PC-3 (cell line): ENCODE measurements at regions not wholly inside any gene's neighbourhood (a gene's known extent, or its start where the extent isn't known, plus 50 kb on each side); places are given as distances from the start of the nearest gene placed in this dataset.
A peak's percentile ranks its signal among the peaks of the same experiment; 100 is the strongest.

ENCODE experiments used
- ATAC-seq: fragments of 200-7000 bp; cut with Tn5 transposase; 2 replicates; pipeline ENCODE4 v1.9.1; 2020; ENCODE audit warnings: mild to moderate bottlenecking, moderate library complexity
- BruUV-seq: library from RNA; stranded (reverse); fragments of 400-500 nt; replicated peaks from 2 replicates; lab custom pipeline; 2021; lab: Mats Ljungman, UMichigan
- CTCF ChIA-PET: fragments of 300-600 bp; sonication (Branson Sonifier 250); formaldehyde crosslinking; loops from one replicate; lab custom pipeline; 2022; ENCODE audit warnings: antibody characterized with exemption; lab: Charles Lee
- POLR2A ChIA-PET: fragments of 300-600 bp; sonication (Branson Sonifier 250); formaldehyde crosslinking; loops from one replicate; lab custom pipeline; 2022; ENCODE audit warnings: antibody characterized with exemption; ENCODE audit not compliant: unreplicated experiment; lab: Charles Lee
- DNase-seq: peaks from one replicate; pipeline ENCODE4 v3.0.0-alpha.2; 2015
- H2AFZ ChIP-seq: fragments of 300-600 bp; sonication (generic); 2 replicates; pipeline ENCODE4 v1.6.0; 2016; ENCODE audit warnings: antibody characterized with exemption, low read length
- H3F3A ChIP-seq: fragments of 300-600 bp; sonication (generic); one replicate; pipeline ENCODE4 v1.6.0; 2017; ENCODE audit warnings: antibody characterized with exemption, low read length, control low read depth, mild to moderate bottlenecking; ENCODE audit not compliant: unreplicated experiment
- H3K27ac ChIP-seq: fragments of 300-600 bp; sonication (generic); 2 replicates; pipeline ENCODE4 v1.5.1; 2016; ENCODE audit warnings: mild to moderate bottlenecking, low read length
- H3K27me3 ChIP-seq: fragments of 300-600 bp; sonication (generic); 2 replicates; pipeline ENCODE4 v1.6.1; 2016; ENCODE audit warnings: low read length, mixed read lengths
- H3K36me3 ChIP-seq: fragments of 300-600 bp; sonication (generic); 2 replicates; pipeline ENCODE4 v1.6.1; 2016; ENCODE audit warnings: low read depth, mixed run types, low read length, mixed read lengths
- H3K4me1 ChIP-seq: fragments of 300-600 bp; sonication (generic); 2 replicates; pipeline ENCODE4 v1.5.1; 2016; ENCODE audit warnings: low read length; ENCODE audit not compliant: insufficient read depth
- H3K4me2 ChIP-seq: fragments of 300-600 bp; sonication (generic); 2 replicates; pipeline ENCODE4 v1.6.0; 2016; ENCODE audit warnings: low read length
- H3K4me3 ChIP-seq: fragments of 300-600 bp; sonication (generic); 2 replicates; pipeline ENCODE4 v1.5.1; 2016; ENCODE audit warnings: mild to moderate bottlenecking, low read length, mixed read lengths
- H3K79me2 ChIP-seq: fragments of 300-600 bp; sonication (generic); 2 replicates; pipeline ENCODE4 v1.6.1; 2017; ENCODE audit warnings: low read length, mixed read lengths
- H3K9ac ChIP-seq: fragments of 300-600 bp; sonication (generic); 2 replicates; pipeline ENCODE4 v1.6.0; 2016; ENCODE audit warnings: mild to moderate bottlenecking, low read length
- H3K9me2 ChIP-seq: fragments of 300-600 bp; sonication (generic); replicated peaks from 2 replicates; pipeline ENCODE4 v1.6.1; 2016; ENCODE audit warnings: mixed run types, low read length, mixed read lengths
- H3K9me3 ChIP-seq: fragments of 300-600 bp; sonication (generic); 2 replicates; pipeline ENCODE4 v1.6.1; 2016; ENCODE audit warnings: low read length, mixed read lengths
- H4K20me1 ChIP-seq: fragments of 300-600 bp; sonication (generic); 2 replicates; pipeline ENCODE4 v1.6.1; 2016; ENCODE audit warnings: low read length, mixed read lengths
- CTCF ChIP-seq: fragments of 300-600 bp; sonication (generic); conservative IDR thresholded peaks from 2 replicates; pipeline ENCODE4 v1.5.1; 2017; ENCODE audit warnings: antibody characterized with exemption, low read depth, mild to moderate bottlenecking, low read length
- EZH2 ChIP-seq: fragments of 300-600 bp; sonication (generic); IDR thresholded peaks from one replicate; pipeline ENCODE4 v1.6.1; 2017; ENCODE audit warnings: antibody characterized with exemption, mild to moderate bottlenecking, low read length; ENCODE audit not compliant: unreplicated experiment
- EZH2phosphoT487 ChIP-seq: fragments of 300-600 bp; sonication (generic); IDR thresholded peaks from 2 replicates; pipeline ENCODE4 v1.6.1; 2018; ENCODE audit warnings: mild to moderate bottlenecking, antibody characterized with exemption, low read length, borderline replicate concordance
- intact Hi-C: fragments of 100-400 bp; cut with micrococcal nuclease; formaldehyde crosslinking; loops from 2 replicates; pipeline ENCODE4 v1.9.0; 2023

DNA sequence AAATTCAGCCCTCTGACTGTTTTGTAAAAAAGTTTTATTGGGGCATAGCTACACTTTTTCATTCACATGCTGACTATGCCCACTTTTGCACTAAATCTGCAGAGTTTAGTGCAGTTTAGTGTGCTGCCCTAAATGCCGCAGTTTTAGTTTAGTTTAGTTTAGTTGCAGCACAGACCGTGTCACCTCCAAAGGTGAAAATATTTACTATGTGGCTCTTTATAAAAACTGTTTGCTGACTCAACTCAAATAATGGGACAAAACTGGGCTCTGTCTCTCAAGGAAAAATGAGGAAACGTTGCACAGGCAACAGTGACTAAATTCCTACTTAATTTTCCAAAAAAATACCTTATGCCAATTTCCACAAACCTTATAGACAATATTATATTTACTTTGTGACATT, 314.2 kb downstream of the C4orf33 start:
- Histone ChIP-seq H2AFZ (no peak overlapping the region), H3K9ac (no peak overlapping the region), H3K9me3 (no peaks in the 10 kb centered on the region), H3K9me2 (no peaks in the 10 kb centered on the region), H3K27me3 (no peaks in the 10 kb centered on the region), H3K79me2 (no peaks in the 10 kb centered on the region), H3K27ac (no peak overlapping the region), H3K36me3 (no peaks in the 10 kb centered on the region), H4K20me1 (no peaks in the 10 kb centered on the region), H3F3A (no peaks in the 10 kb centered on the region), H3K4me1 (no peaks in the 10 kb centered on the region), H3K4me2 (no peak overlapping the region), H3K4me3 (no peak overlapping the region)
- no peak for TF ChIP-seq CTCF
- TF ChIP-seq EZH2phosphoT487: no peak
- no peak for TF ChIP-seq EZH2
- ChIA-PET POLR2A (no interaction called here), CTCF (no interaction called here)
- peak; percentile 91 for ATAC-seq
- no TSS peak for BruUV-seq
- DNase-seq: peak; percentile 15
- intact Hi-C loops: no loop called here

DNA sequence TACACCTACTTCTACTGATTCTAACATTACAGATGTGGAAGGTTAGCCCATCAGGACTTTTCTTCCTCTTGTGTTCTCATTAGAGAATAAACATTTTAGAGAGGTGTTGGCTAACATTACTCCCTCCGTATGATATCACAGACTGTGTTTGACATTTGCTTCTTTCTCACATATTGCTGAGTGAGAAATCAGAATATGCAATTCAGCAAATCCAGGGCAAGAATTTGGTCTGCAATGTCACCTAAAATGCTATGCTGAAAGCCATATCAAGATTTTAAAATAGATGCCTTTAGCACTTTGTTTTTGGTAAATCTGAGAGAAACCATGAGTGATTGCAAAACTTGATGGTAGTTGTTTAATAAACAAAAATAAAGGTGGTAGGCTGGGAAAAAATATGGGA, 319.1 kb downstream of the C4orf33 start:
- no peaks in the 10 kb centered on the region for H3K27me3 ChIP-seq
- no peaks in the 10 kb centered on the region for H3F3A ChIP-seq
- ChIA-PET CTCF (no interaction called here), POLR2A (no interaction called here)
- intact Hi-C loops: no loop called here
- H3K4me2 ChIP-seq: no peak overlapping the region
- H3K9ac ChIP-seq: no peak overlapping the region
- H3K4me1 ChIP-seq: no peaks in the 10 kb centered on the region
- H3K4me3 ChIP-seq: no peak overlapping the region
- no peak for ATAC-seq
- no peak overlapping the region for H3K27ac ChIP-seq
- H3K36me3 ChIP-seq: no peaks in the 10 kb centered on the region
- DNase-seq: no peak
- TF ChIP-seq EZH2phosphoT487: no peak
- TF ChIP-seq CTCF: no peak
- no peak for TF ChIP-seq EZH2
- BruUV-seq: no TSS peak
- H3K9me2 ChIP-seq: no peaks in the 10 kb centered on the region
- no peak overlapping the region for H2AFZ ChIP-seq
- H3K79me2 ChIP-seq: no peaks in the 10 kb centered on the region
- H3K9me3 ChIP-seq: no peaks in the 10 kb centered on the region
- H4K20me1 ChIP-seq: no peaks in the 10 kb centered on the region

DNA sequence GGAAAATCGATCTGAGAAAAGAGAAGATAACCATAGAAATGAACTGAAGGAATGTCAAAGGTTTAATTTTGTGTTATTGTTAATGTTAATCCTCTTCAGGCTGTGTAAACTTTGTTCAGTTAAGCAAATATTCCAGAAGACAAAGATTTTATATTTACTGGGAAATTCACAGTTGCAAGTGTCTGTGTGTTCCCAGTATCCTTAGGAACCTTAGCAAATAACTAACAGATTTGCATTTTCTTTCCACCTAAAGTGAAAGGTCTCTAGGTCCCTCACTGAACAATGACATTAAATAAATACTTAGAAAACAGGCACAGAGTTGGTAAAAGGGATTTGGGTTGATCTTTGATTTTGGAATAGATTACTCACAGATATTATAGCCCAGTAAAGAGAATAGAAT, 324.7 kb downstream of the C4orf33 start:
- POLR2A ChIA-PET: no interaction called here
- H3K9me3 ChIP-seq: no peaks in the 10 kb centered on the region
- BruUV-seq: no TSS peak

More for the DNA sequence above, 324.7 kb downstream of the C4orf33 start:
- no peak overlapping the region for H3K27ac ChIP-seq
- H3K4me1 ChIP-seq: no peaks in the 10 kb centered on the region
- DNase-seq: no peak
- no peak for ATAC-seq
- H2AFZ ChIP-seq: no peak overlapping the region
- TF ChIP-seq EZH2phosphoT487 (no peak), CTCF (no peak), EZH2 (no peak)
- no peaks in the 10 kb centered on the region for H3F3A ChIP-seq
- no peak overlapping the region for H3K4me2 ChIP-seq
- no peaks in the 10 kb centered on the region for H3K27me3 ChIP-seq
- CTCF ChIA-PET: no interaction called here
- intact Hi-C loops: no loop called here
- H3K9ac ChIP-seq: no peak overlapping the region
- no peaks in the 10 kb centered on the region for H4K20me1 ChIP-seq
- no peaks in the 10 kb centered on the region for H3K9me2 ChIP-seq
- H3K79me2 ChIP-seq: no peaks in the 10 kb centered on the region
- no peaks in the 10 kb centered on the region for H3K36me3 ChIP-seq
- no peak overlapping the region for H3K4me3 ChIP-seq
